HCT116 (cell line): ENCODE measurements at regions not wholly inside any gene's neighbourhood (a gene's known extent, or its start where the extent isn't known, plus 50 kb on each side); places are given as distances from the start of the nearest gene placed in this dataset.

Source experiments
- ATAC-seq: fragments of 200-7000 bp; cut with Tn5 transposase; 2 replicates; pipeline ENCODE4 v1.9.1; 2020; ENCODE audit warnings: mild to moderate bottlenecking, moderate library complexity
- BruUV-seq: library from RNA; stranded (reverse); fragments of 400-500 nt; replicated peaks from 2 replicates; lab custom pipeline; 2021; lab: Mats Ljungman, UMichigan
- CTCF ChIA-PET: fragments of 300-600 bp; sonication (Branson Sonifier 250); formaldehyde crosslinking; loops from one replicate; lab custom pipeline; 2021; ENCODE audit warnings: antibody characterized with exemption; lab: Charles Lee
- POLR2A ChIA-PET: fragments of 300-600, 350-600 bp; sonication (Branson Sonifier 250); formaldehyde crosslinking; loops from one replicate; lab custom pipeline; 2021; ENCODE audit warnings: antibody characterized with exemption; lab: Charles Lee
- RAD21 ChIA-PET, 2 experiments: fragments of 300-600 bp; sonication (Branson Sonifier 250); formaldehyde crosslinking; loops; one replicate each; lab custom pipeline; 2023; ENCODE audit warnings: low total read pairs in 2 of 2; ENCODE audit not compliant: uncharacterized antibody in 2 of 2, unreplicated experiment in 2 of 2, low non-redundant PET in 1 of 2; lab: Charles Lee
- DNase-seq: peaks from one replicate; pipeline ENCODE4 v3.0.0-alpha.2; 2010; ENCODE audit warnings: low read depth, low spot score
- H2AFZ ChIP-seq: fragments of 200-600 bp; shearing (Covaris generic), sonication (generic); 2 replicates; pipeline ENCODE4 v1.6.1; 2017; ENCODE audit warnings: low read depth, mixed run types, mixed read lengths, antibody characterized with exemption, low read length; ENCODE audit not compliant: poor library complexity, severe bottlenecking
- H3K27ac ChIP-seq: 2 replicates; pipeline ENCODE4 v1.5.1; 2012; ENCODE audit warnings: low read depth, low read length
- H3K27me3 ChIP-seq: fragments of 200-600 bp; sonication (generic); 2 replicates; pipeline ENCODE4 v1.6.1; 2016; ENCODE audit warnings: mixed run types, low read length, mixed read lengths; ENCODE audit not compliant: insufficient read depth
- H3K36me3 ChIP-seq, 2 experiments: fragments of 200-500 bp in 1 of 2; fragments of 200-600 bp in 1 of 2; sonication (Bioruptor generic) in 1 of 2; sonication (generic) in 1 of 2; 2 replicates each; pipeline versions ENCODE4 v1.5.1 to v1.6.1; 2014 to 2016; ENCODE audit warnings: low read length in 2 of 2, inconsistent platforms in 1 of 2, mixed read lengths in 1 of 2, mixed run types in 1 of 2; ENCODE audit not compliant: insufficient read depth in 2 of 2, control insufficient read depth in 1 of 2
- H3K4me1 ChIP-seq, 2 experiments: fragments of 200-600 bp in 1 of 2; sonication (generic) in 1 of 2; 2 replicates each; pipeline versions ENCODE4 v1.5.1 to v1.6.1; 2012 to 2017; ENCODE audit warnings: low read length in 2 of 2, inconsistent platforms in 1 of 2, mild to moderate bottlenecking in 1 of 2, mixed read lengths in 1 of 2, mixed run types in 1 of 2, moderate library complexity in 1 of 2; ENCODE audit not compliant: insufficient read depth in 2 of 2, control insufficient read depth in 1 of 2
- H3K4me2 ChIP-seq: fragments of 200-600 bp; sonication (generic); 2 replicates; pipeline ENCODE4 v1.6.1; 2017; ENCODE audit warnings: mixed run types, low read length, mixed read lengths
- H3K4me3 ChIP-seq, 2 experiments: fragments of 200-600 bp in 1 of 2; sonication (generic) in 1 of 2; replicated peaks in 1 of 2; 2 replicates each; pipeline ENCODE4 v1.5.1; 2011 to 2016; ENCODE audit warnings: low read length in 2 of 2, control low read depth in 1 of 2, low read depth in 1 of 2, mild to moderate bottlenecking in 1 of 2, mixed read lengths in 1 of 2, mixed run types in 1 of 2
- H3K79me2 ChIP-seq: fragments of 200-600 bp; sonication (generic); 2 replicates; pipeline ENCODE4 v1.6.1; 2017; ENCODE audit warnings: mild to moderate bottlenecking, mixed run types, low read length, moderate library complexity, mixed read lengths; ENCODE audit not compliant: insufficient read depth
- H3K9ac ChIP-seq: fragments of 200-600 bp; sonication (generic); 2 replicates; pipeline ENCODE4 v1.6.1; 2016; ENCODE audit warnings: low read length, mixed read lengths
- H3K9me2 ChIP-seq: fragments of 200-600 bp; sonication (generic), shearing (Covaris generic); 2 replicates; pipeline ENCODE4 v1.6.1; 2017; ENCODE audit warnings: mixed run types, mild to moderate bottlenecking, moderate library complexity; ENCODE audit not compliant: insufficient read depth
- H3K9me3 ChIP-seq, 2 experiments: fragments of 200-500 bp in 1 of 2; fragments of 200-600 bp in 1 of 2; sonication (Bioruptor generic) in 1 of 2; sonication (generic) in 1 of 2; 2 replicates each; pipeline ENCODE4 v1.6.1; 2014 to 2017; ENCODE audit warnings: low read length in 2 of 2, mixed read lengths in 2 of 2, inconsistent platforms in 1 of 2, low read depth in 1 of 2, mild to moderate bottlenecking in 1 of 2, mixed run types in 1 of 2, moderate library complexity in 1 of 2; ENCODE audit not compliant: control insufficient read depth in 1 of 2, insufficient read depth in 1 of 2
- H4K20me1 ChIP-seq: fragments of 200-600 bp; sonication (generic), shearing (Covaris generic); 2 replicates; pipeline ENCODE4 v1.6.1; 2017; ENCODE audit warnings: mixed run types, mild to moderate bottlenecking, moderate library complexity; ENCODE audit not compliant: insufficient read depth
- CBX3 ChIP-seq: IDR thresholded peaks from 2 replicates; pipeline ENCODE4 v1.6.1; 2012; ENCODE audit warnings: low read depth
- ELF1 ChIP-seq: IDR thresholded peaks from 2 replicates; pipeline ENCODE4 v1.6.1; 2012; ENCODE audit warnings: low read depth, borderline replicate concordance
- POLR2A ChIP-seq: IDR thresholded peaks from 2 replicates; pipeline ENCODE4 v1.7.0; 2011; ENCODE audit warnings: borderline replicate concordance; ENCODE audit not compliant: insufficient read depth, insufficient read length; ENCODE audit errors: extremely low read depth
- intact Hi-C: fragments of 100-400 bp; cut with micrococcal nuclease; formaldehyde crosslinking; loops from 2 replicates; pipeline ENCODE4 v1.10.0; 2022

DNA sequence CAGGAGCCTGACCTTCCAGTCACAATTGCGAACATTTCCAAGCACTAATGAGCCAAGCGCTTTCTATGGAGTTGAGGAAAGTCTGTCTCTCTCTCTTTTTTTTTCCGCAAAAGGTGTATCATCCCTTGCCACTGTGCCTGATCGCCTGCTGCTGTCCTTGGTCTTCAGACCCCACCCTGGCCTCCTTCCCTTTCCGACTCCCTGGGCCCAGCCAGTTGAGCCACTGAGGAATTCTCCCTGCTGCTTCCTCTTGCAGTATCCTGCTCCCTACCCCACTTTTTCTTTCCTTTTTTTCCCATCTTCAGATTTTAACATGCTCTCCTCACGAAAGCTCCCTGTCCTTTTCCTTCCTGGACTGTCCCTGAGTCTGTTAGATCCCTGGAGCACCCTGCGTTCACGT is 396.5 kb upstream of the C2CD4B start:
- Histone ChIP-seq H3K27ac (no peak overlapping the region), H4K20me1 (no peaks in the 10 kb centered on the region), H3K4me1 (no peaks in the 10 kb centered on the region), H3K9ac (no peak overlapping the region), H3K36me3 (no peaks in the 10 kb centered on the region), H3K4me3 (no peak overlapping the region), H3K4me2 (no peak overlapping the region), H3K9me3 (no peaks in the 10 kb centered on the region), H3K9me2 (no peaks in the 10 kb centered on the region), H3K27me3 (no peaks in the 10 kb centered on the region), H3K79me2 (no peaks in the 10 kb centered on the region), H2AFZ (no peak overlapping the region)
- ChIA-PET RAD21 (no interaction called here), CTCF (interaction anchor here (3.5 kb wide), 1 partner anchor 12 kb away, joined by 9 read pairs; no protein-coding TSS in a partner anchor), POLR2A (no interaction called here)
- ATAC-seq (no peak), DNase-seq (no peak)
- intact Hi-C loops, result no loop called here
- BruUV-seq, result no TSS peak
- TF ChIP-seq ELF1, result no peak

DNA sequence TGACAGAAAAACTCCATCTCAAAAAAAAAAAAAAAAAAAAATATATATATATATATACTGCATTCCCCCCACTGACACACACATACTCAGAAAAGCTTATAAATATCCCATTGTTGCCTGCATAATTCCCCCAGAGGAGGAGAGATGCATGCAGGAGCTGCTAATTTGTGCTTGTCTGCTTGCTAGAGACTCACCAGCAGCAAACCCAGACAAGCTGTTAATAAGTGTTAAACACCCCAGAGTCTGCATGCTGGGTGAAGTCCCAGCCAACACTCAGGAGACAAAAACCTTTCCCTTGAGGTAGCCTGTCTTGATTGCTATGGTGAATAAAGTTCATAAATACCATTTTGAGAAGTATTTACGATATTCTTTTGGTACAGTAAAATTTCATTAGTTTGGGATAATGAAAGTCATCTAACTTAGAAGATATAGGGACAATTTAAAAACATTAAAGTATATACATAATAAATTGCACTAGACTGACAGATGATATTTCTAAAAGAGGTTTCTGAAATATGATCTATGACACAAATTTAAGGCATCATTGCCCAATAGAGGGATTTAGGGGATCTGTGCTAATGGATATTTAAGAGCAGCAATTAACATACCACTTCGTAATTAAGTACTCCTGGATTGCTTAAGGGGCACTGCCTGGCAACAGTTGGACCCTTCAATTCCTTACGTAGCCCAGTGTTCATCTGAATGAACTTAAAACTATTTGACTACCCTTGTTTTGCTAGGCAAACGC is 400.0 kb upstream of the C2CD4B start:
- RAD21 ChIA-PET, result no interaction called here
- POLR2A ChIA-PET, result no interaction called here
- H3K27ac ChIP-seq, result no peak overlapping the region
- H3K36me3 ChIP-seq, result no peaks in the 10 kb centered on the region
- intact Hi-C loops, result no loop called here
- BruUV-seq, result no TSS peak
- H4K20me1 ChIP-seq, result no peaks in the 10 kb centered on the region
- ATAC-seq, result no peak
- CTCF ChIA-PET, result interaction anchor here (0.9 kb wide), 1 partner anchor 16 kb away, joined by 4 read pairs; no protein-coding TSS in a partner anchor
- no peak overlapping the region for H3K4me2 ChIP-seq
- TF ChIP-seq CBX3 (no peak), POLR2A (no peak)
- no peaks in the 10 kb centered on the region for H3K9me3 ChIP-seq
- no peak overlapping the region for H2AFZ ChIP-seq
- H3K4me3 ChIP-seq, result no peak overlapping the region
- no peaks in the 10 kb centered on the region for H3K79me2 ChIP-seq
- DNase-seq, result no peak
- no peak overlapping the region for H3K9ac ChIP-seq
- peaks cover 0 to 1% of the 10 kb centered on the region in 2 experiments; a peak in 1 of 4 replicates for H3K4me1 ChIP-seq
- no peaks in the 10 kb centered on the region for H3K9me2 ChIP-seq
- no peaks in the 10 kb centered on the region for H3K27me3 ChIP-seq
